ENCODE measurements at regions not wholly inside any gene's neighbourhood (a gene's known extent, or its start where the extent isn't known, plus 50 kb on each side); places are given as distances from the start of the nearest gene placed in this dataset.
"Not testable (repeated sequence)": the region's sequence is repeated elsewhere in the genome, so short reads cannot be mapped to it uniquely, and the experiment has no call there.

DNA sequence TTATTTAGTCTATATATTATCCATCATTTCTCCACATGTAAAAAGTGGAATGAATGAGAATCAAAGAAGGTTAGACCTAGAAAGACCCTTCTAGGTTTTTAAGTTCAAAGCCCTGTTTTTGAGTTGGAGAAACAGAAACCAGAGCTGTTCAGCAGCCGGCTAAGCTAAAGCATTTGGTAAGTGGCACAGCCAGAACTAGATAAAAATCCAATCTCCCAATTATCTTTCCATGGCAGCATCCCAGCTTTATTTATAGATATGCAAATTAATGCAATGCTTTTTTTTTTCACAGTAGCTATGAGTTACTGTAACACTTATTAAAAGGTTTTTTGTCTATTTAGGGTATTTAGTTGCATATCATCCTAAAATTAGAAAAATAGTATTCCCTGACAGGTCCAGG is 85.1 kb downstream of the NIBAN1 start:
- Histone ChIP-seq H3K27me3 (ENCODE audit: control insufficient read depth in 1 of 2, insufficient read depth in 2 of 2, low read length in 2 of 2) (no peaks in the 10 kb centered on the region), H3K4me3 (ENCODE audit: low read length in 2 of 2) (peak overlapping the region in 1 of 2 donors; percentile 8), H3K4me1 (ENCODE audit: control insufficient read depth, insufficient read depth, low read length) (peaks cover 28% of the 10 kb centered on the region), H3K36me3 (ENCODE audit: control insufficient read depth in 2 of 2, insufficient read depth in 2 of 2, low read length in 2 of 2) (peaks cover 0 to 9% of the 10 kb centered on the region in 2 donors), H3K9me3 (ENCODE audit: control insufficient read depth in 2 of 2, low read length in 2 of 2) (no peaks in the 10 kb centered on the region), H3K9ac (ENCODE audit: low read length in 2 of 2) (no peak overlapping the region), H3K27ac (ENCODE audit: low read length) (peak overlapping the region; percentile 63)

DNA sequence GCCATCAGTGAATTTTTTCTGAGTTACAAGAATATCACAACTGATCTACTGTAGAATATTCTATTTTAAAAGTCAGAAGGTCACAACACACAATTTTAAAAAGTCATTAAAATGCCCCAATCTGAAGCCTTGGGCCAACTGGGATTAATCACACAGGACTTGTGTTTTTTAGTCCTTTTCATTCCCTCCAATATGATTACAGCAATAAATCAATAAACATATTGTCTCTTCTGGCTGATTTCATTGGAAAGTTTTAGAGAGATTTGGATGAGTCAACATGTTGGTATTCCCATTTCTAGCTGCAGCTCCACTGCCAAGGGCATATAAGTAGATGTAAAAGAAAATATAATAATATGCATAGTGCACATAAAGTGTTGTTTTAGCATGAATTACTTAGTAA is 85.8 kb downstream of the NIBAN1 start:
- Histone ChIP-seq H3K9me3 (ENCODE audit: control insufficient read depth in 2 of 2, low read length in 2 of 2) (no peaks in the 10 kb centered on the region), H3K36me3 (ENCODE audit: control insufficient read depth in 2 of 2, insufficient read depth in 2 of 2, low read length in 2 of 2) (peaks cover 0 to 7% of the 10 kb centered on the region in 2 donors), H3K9ac (ENCODE audit: low read length in 2 of 2) (no peak overlapping the region), H3K27ac (ENCODE audit: low read length) (no peak overlapping the region), H3K27me3 (ENCODE audit: control insufficient read depth in 1 of 2, insufficient read depth in 2 of 2, low read length in 2 of 2) (no peaks in the 10 kb centered on the region), H3K4me1 (ENCODE audit: control insufficient read depth, insufficient read depth, low read length) (peaks cover 32% of the 10 kb centered on the region), H3K4me3 (ENCODE audit: low read length in 2 of 2) (no peak overlapping the region)

DNA sequence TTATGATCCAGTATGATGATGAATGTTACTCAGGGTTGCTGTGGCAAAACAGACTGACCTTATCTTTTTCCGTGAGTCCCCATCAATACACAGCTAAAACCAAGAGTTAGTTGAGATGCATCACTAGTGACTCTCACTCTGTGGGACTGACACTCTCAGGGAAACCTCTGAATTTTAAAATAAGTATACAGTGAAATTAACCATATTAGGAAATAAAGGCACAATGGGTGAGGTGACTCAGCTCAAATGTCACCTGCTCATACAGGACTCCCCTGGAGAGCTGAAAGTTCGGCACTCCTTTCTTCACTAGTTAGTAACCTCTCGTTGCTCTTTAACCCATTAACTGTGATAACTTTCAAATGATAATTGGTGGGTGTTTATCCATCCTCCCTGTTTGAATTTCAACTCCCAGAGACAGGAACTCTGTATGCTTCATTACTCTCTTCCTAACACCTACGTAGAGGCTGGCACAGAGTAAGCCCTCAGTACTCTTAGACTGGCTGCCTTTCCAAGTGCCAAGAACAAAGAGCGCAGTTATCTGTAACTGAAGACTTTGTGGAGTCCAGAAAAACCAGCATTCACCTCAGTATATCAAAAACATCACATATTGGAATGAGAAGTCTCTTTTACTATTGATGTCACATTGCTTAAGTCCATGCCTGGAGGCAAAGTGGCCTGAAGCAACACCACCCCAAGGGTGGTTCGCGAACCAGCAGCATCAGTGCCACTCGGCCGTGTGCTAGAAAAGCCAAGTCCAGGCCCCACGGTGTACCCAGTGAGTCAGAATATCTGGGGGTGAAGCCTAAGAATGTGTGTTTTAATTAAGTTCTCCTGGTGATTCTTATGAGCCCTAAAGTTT is 91.1 kb downstream of the NIBAN1 start:
- Histone ChIP-seq H3K27ac (ENCODE audit: low read length) (peak overlapping the region; percentile 96), H3K27me3 (ENCODE audit: control insufficient read depth in 1 of 2, insufficient read depth in 2 of 2, low read length in 2 of 2) (no peaks in the 10 kb centered on the region), H3K4me1 (ENCODE audit: control insufficient read depth, insufficient read depth, low read length) (peaks cover 52% of the 10 kb centered on the region), H3K4me3 (ENCODE audit: low read length in 2 of 2) (no peak overlapping the region), H3K9ac (ENCODE audit: low read length in 2 of 2) (peak overlapping the region; percentile 51), H3K36me3 (ENCODE audit: control insufficient read depth in 2 of 2, insufficient read depth in 2 of 2, low read length in 2 of 2) (peaks cover 0 to 6% of the 10 kb centered on the region in 2 donors), H3K9me3 (ENCODE audit: control insufficient read depth in 2 of 2, low read length in 2 of 2) (no peaks in the 10 kb centered on the region)

DNA sequence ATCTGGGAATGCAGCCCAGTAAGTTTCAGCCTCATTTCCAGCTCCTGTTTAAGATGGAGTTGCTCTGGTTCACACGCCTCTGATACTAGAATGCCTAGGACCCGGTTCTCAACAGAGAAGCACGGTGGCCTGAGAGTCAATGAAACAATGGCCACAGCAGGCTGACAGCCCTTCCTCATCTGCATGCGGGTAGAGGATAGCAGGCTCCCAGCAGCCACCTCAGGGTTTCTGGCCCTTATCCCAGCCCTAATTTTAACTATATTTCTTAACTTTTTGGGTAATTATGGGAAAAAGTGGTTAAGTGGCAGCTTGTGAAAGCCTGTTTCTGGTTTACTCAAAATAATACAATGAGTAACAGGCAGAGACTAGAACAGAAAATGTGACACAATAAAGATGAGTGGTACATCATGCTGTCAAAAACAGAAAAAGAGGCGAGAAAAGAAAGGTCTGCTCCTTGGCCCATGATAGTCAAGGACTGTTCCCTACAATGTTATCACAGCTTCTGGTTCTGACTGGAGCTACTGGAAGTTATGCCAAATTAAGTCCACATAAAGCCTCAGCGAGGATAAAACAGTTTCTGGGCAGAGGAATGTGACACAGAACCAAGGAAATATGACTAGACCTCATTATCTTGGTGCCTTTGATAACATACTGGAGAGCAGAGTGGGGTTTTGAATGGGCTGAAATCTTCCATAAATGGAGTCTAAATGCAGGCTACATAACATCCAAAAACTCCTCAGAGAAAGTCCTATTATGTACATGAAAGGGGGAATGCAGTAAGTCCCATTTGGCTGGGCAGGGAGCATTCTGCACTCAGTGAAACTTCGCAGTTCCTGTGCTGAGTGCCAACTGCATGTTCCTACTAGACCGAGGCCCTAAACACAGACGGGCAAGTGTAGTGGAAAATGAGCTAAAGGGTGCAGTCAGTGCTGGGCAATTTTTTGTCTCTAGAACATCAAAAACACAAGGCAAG is 92.1 kb downstream of the NIBAN1 start:
- Histone ChIP-seq H3K9me3 (ENCODE audit: control insufficient read depth in 2 of 2, low read length in 2 of 2) (no peaks in the 10 kb centered on the region), H3K4me3 (ENCODE audit: low read length in 2 of 2) (no peak overlapping the region), H3K4me1 (ENCODE audit: control insufficient read depth, insufficient read depth, low read length) (peaks cover 58% of the 10 kb centered on the region), H3K27me3 (ENCODE audit: control insufficient read depth in 1 of 2, insufficient read depth in 2 of 2, low read length in 2 of 2) (no peaks in the 10 kb centered on the region), H3K36me3 (ENCODE audit: control insufficient read depth in 2 of 2, insufficient read depth in 2 of 2, low read length in 2 of 2) (peaks cover 0 to 6% of the 10 kb centered on the region in 2 donors), H3K27ac (ENCODE audit: low read length) (peak overlapping the region; percentile 96), H3K9ac (ENCODE audit: low read length in 2 of 2) (peak overlapping the region; percentile 51)

DNA sequence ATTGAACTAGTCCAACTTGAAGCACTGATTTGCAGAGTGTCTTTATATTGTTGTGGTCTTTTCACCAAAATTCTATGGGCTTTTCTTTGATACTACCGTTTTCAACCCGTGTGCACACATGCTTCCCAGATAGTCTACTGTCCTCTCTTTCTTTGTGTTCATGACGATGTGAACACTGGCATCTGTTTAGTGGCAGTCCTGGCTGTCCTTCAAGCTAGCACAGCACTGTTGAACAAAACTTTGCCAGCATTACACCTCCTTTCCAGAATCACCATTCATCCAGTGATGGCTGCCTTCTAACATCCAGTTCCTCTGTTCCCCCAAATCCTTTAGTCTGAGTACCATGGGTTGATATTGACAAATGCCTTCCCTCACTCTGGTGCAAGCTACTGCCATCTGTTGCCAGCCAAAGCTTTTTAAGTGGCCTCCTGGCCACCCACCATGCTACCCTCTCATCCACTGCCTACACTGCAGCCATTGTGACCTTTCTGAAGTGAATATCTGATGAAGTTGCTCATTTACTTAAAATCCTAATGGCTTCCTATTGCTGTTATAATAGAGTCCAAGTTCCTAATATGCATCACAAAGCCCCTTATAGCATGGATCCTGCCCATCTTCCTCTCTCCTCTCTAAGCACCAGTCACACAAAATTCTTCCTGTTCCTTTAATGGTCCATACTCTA is 94.3 kb downstream of the NIBAN1 start:
- H3K4me1 ChIP-seq (ENCODE audit: control insufficient read depth, insufficient read depth, low read length): peaks cover 47% of the 10 kb centered on the region
- peak overlapping the region; percentile 96 for H3K27ac ChIP-seq (ENCODE audit: low read length)
- no peak overlapping the region for H3K4me3 ChIP-seq (ENCODE audit: low read length in 2 of 2)
- H3K27me3 ChIP-seq (ENCODE audit: control insufficient read depth in 1 of 2, insufficient read depth in 2 of 2, low read length in 2 of 2): no peaks in the 10 kb centered on the region
- H3K9ac ChIP-seq (ENCODE audit: low read length in 2 of 2): no peak overlapping the region
- peaks cover 0 to 10% of the 10 kb centered on the region in 2 donors for H3K36me3 ChIP-seq (ENCODE audit: control insufficient read depth in 2 of 2, insufficient read depth in 2 of 2, low read length in 2 of 2)
- H3K9me3 ChIP-seq (ENCODE audit: control insufficient read depth in 2 of 2, low read length in 2 of 2): no peaks in the 10 kb centered on the region

DNA sequence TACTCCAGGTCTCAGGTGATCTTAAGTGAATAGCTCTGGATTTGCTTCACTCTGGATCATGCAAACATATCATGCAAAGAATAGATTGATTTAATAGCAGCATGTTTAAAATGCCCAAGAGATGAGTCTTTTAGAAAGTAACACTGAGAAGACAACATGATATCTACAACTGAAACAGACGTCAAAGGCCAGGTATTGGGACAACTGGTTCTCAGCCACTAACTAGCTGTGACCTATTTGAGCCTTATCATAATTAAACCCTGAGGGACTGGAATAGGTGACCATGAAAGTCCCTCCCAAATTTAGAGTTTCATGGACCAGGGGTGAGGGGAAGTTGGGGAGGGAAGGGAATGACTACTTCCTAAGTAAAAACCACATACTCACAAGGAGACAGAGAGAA is 95.7 kb downstream of the NIBAN1 start:
- Histone ChIP-seq H3K4me3 (ENCODE audit: low read length in 2 of 2) (no peak overlapping the region), H3K9me3 (ENCODE audit: control insufficient read depth in 2 of 2, low read length in 2 of 2) (no peaks in the 10 kb centered on the region), H3K27ac (ENCODE audit: low read length) (peak overlapping the region; percentile 31), H3K9ac (ENCODE audit: low read length in 2 of 2) (no peak overlapping the region), H3K27me3 (ENCODE audit: control insufficient read depth in 1 of 2, insufficient read depth in 2 of 2, low read length in 2 of 2) (no peaks in the 10 kb centered on the region), H3K36me3 (ENCODE audit: control insufficient read depth in 2 of 2, insufficient read depth in 2 of 2, low read length in 2 of 2) (peaks cover 0 to 7% of the 10 kb centered on the region in 2 donors), H3K4me1 (ENCODE audit: control insufficient read depth, insufficient read depth, low read length) (peaks cover 43% of the 10 kb centered on the region)

DNA sequence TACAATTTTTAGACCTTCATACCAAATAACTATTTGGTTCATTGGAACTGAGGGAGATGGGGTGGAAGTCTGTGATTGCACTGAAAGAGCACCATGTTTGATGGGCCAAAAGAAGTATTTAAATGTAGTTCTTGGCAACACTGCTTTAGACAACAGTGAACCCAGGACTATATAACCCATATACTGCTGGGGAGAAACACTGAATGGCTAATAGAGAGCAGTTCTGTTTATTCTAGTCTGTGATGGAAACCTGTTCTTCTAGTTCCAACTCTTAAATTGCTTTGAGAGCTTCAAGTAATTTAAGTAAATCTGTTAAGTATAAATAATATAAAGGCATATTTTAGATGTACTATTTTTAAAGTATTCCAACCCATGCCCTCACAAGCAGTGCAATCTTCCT is 96.3 kb downstream of the NIBAN1 start:
- Histone ChIP-seq H3K36me3 (ENCODE audit: control insufficient read depth in 2 of 2, insufficient read depth in 2 of 2, low read length in 2 of 2) (peaks cover 0 to 7% of the 10 kb centered on the region in 2 donors), H3K27ac (ENCODE audit: low read length) (no peak overlapping the region), H3K4me3 (ENCODE audit: low read length in 2 of 2) (no peak overlapping the region), H3K9me3 (ENCODE audit: control insufficient read depth in 2 of 2, low read length in 2 of 2) (no peaks in the 10 kb centered on the region), H3K9ac (ENCODE audit: low read length in 2 of 2) (no peak overlapping the region), H3K4me1 (ENCODE audit: control insufficient read depth, insufficient read depth, low read length) (peaks cover 38% of the 10 kb centered on the region), H3K27me3 (ENCODE audit: control insufficient read depth in 1 of 2, insufficient read depth in 2 of 2, low read length in 2 of 2) (no peaks in the 10 kb centered on the region)

DNA sequence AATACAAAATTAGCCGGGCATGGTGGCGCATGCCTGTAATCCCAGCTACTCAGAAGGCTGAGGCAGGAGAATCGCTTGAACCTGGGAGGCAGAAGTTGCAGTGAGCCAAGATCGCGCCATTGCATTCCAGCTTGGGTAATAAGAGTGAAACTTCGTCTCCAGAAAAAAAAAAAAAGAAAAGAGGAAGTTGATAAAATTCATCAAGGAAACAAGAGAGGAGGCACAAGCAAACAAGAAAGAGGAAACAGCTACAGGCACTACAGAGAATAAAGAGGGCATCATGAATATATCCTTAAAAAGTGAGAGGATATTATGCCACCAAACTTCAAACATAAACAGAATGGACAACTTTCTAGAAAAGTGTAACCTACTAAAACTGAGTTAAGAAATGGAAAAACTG is 98.3 kb downstream of the NIBAN1 start:
- not testable (repeated sequence) for H3K9me3 ChIP-seq (ENCODE audit: control insufficient read depth in 2 of 2, low read length in 2 of 2); H3K36me3 ChIP-seq (ENCODE audit: control insufficient read depth in 2 of 2, insufficient read depth in 2 of 2, low read length in 2 of 2); H3K9ac ChIP-seq (ENCODE audit: low read length in 2 of 2); H3K27ac ChIP-seq (ENCODE audit: low read length); H3K27me3 ChIP-seq (ENCODE audit: control insufficient read depth in 1 of 2, insufficient read depth in 2 of 2, low read length in 2 of 2); H3K4me3 ChIP-seq (ENCODE audit: low read length in 2 of 2)
- H3K4me1 ChIP-seq (ENCODE audit: control insufficient read depth, insufficient read depth, low read length): peaks cover 19% of the 10 kb centered on the region

DNA sequence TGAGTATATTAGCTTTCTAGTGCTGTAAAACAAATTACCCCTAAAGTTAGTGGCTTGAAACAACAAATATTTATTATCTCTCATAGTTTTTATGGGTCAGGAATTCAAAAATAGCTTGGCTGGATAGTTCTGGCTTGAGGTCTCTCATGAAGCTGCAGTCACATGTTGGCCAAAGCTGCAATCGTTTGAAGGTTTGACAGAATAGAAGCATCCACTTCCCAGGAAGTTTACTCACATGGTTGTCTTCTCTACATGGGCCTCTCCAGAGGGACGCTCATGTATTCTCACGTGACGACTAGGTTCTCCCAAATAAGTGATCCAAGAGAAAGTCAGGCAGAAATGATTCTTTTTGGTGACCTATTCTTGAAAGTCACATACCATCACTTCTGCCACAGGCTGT is 99.1 kb downstream of the NIBAN1 start:
- H3K4me1 ChIP-seq (ENCODE audit: control insufficient read depth, insufficient read depth, low read length): peaks cover 18% of the 10 kb centered on the region
- no peak overlapping the region for H3K27ac ChIP-seq (ENCODE audit: low read length)
- no peak overlapping the region for H3K9ac ChIP-seq (ENCODE audit: low read length in 2 of 2)
- H3K9me3 ChIP-seq (ENCODE audit: control insufficient read depth in 2 of 2, low read length in 2 of 2): no peaks in the 10 kb centered on the region
- no peak overlapping the region for H3K4me3 ChIP-seq (ENCODE audit: low read length in 2 of 2)
- no peaks in the 10 kb centered on the region for H3K27me3 ChIP-seq (ENCODE audit: control insufficient read depth in 1 of 2, insufficient read depth in 2 of 2, low read length in 2 of 2)
- H3K36me3 ChIP-seq (ENCODE audit: control insufficient read depth in 2 of 2, insufficient read depth in 2 of 2, low read length in 2 of 2): peaks cover 0 to 9% of the 10 kb centered on the region in 2 donors

DNA sequence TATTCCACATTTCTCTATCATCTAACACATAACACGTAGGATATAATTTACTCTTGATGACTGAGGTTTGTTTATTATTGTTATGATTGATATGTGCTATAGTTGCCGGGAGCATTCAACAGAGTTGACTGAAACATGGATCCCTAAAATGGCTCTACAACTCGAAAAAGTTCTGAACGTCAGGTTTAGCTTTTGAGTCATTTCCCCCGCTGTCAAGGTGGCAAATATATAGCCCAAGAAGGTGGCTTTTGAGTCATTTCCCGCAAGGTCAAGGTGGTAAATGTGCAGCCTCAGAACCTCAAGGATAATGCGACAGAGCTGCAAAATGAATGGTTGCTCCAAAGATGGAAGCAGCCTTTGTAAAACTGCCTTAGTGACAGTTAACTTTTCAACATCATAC is 104.0 kb downstream of the NIBAN1 start:
- Histone ChIP-seq H3K9me3 (ENCODE audit: control insufficient read depth in 2 of 2, low read length in 2 of 2) (no peaks in the 10 kb centered on the region), H3K4me3 (ENCODE audit: low read length in 2 of 2) (no peak overlapping the region), H3K36me3 (ENCODE audit: control insufficient read depth in 2 of 2, insufficient read depth in 2 of 2, low read length in 2 of 2) (peaks cover 0 to 8% of the 10 kb centered on the region in 2 donors), H3K4me1 (ENCODE audit: control insufficient read depth, insufficient read depth, low read length) (peaks cover 6% of the 10 kb centered on the region), H3K27me3 (ENCODE audit: control insufficient read depth in 1 of 2, insufficient read depth in 2 of 2, low read length in 2 of 2) (no peaks in the 10 kb centered on the region), H3K27ac (ENCODE audit: low read length) (no peak overlapping the region), H3K9ac (ENCODE audit: low read length in 2 of 2) (no peak overlapping the region)

Measured in stomach smooth muscle (tissue), 2 donors.